BJ (cell line): ENCODE measurements at regions not wholly inside any gene's neighbourhood (a gene's known extent, or its start where the extent isn't known, plus 50 kb on each side); places are given as distances from the start of the nearest gene placed in this dataset.

Experiments
- CTCF ChIA-PET: fragments of 350-600 bp; formaldehyde crosslinking; extraction: SDS; loops from one replicate; lab custom pipeline; 2021; ENCODE audit warnings: antibody characterized with exemption, inconsistent platforms; lab: Yijun Ruan, JAX
- POLR2A ChIA-PET: fragments of 300-600 bp; sonication (Branson Sonifier 250); formaldehyde crosslinking; extraction: SDS; loops from one replicate; lab custom pipeline; 2021; ENCODE audit warnings: antibody characterized with exemption; lab: Charles Lee
- DNase-seq: peaks from one replicate; pipeline ENCODE4 v3.0.0-alpha.2; 2011; ENCODE audit warnings: low read depth
- H3K27me3 ChIP-seq: 2 replicates; pipeline ENCODE4 v1.6.0; 2011; ENCODE audit warnings: low read length; ENCODE audit not compliant: control insufficient read depth, insufficient read depth
- H3K36me3 ChIP-seq: 2 replicates; pipeline ENCODE4 v1.5.1; 2011; ENCODE audit warnings: low read length; ENCODE audit not compliant: control insufficient read depth, insufficient read depth
- H3K4me3 ChIP-seq: 2 replicates; pipeline ENCODE4 v1.5.1; 2011; ENCODE audit warnings: low read depth, mild to moderate bottlenecking, control low read depth, low read length
- TF ChIP-seq, protein P1 (sequence below): IDR thresholded peaks from 2 replicates; pipeline ENCODE4 v1.5.1; 2011; ENCODE audit warnings: low read depth, mild to moderate bottlenecking, control low read depth, inconsistent platforms, low read length, moderate library complexity; ENCODE audit not compliant: insufficient read depth

DNA sequence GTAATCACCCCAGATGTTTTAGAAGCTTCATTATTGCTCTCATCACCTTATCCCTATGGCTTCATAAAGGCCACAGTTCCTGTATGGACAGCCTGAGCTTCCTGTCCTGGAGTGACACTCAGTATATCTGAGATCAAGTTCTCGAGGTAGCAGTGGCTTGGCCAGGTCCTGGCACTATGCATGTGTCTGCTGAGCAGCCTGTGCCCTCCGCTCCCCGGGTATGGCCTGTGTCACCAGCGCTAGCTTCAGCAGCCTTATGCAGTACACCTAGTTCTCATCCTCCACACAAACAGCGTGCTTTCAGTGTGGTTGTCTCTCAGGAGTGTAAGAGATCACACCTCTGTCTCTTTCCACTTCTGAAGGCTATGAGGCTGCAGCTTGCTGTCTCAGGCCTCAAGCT, 514.7 kb downstream of the DIRAS2 start:
- POLR2A ChIA-PET: no interaction called here
- Histone ChIP-seq H3K36me3 (no peaks in the 10 kb centered on the region), H3K27me3 (no peaks in the 10 kb centered on the region), H3K4me3 (no peak overlapping the region)
- no peak for DNase-seq
- CTCF ChIA-PET: interaction anchor here (1.0 kb wide), 1 partner anchor 13 kb away, joined by 3 read pairs; no protein-coding TSS in a partner anchor
- TF ChIP-seq, protein P1, sequence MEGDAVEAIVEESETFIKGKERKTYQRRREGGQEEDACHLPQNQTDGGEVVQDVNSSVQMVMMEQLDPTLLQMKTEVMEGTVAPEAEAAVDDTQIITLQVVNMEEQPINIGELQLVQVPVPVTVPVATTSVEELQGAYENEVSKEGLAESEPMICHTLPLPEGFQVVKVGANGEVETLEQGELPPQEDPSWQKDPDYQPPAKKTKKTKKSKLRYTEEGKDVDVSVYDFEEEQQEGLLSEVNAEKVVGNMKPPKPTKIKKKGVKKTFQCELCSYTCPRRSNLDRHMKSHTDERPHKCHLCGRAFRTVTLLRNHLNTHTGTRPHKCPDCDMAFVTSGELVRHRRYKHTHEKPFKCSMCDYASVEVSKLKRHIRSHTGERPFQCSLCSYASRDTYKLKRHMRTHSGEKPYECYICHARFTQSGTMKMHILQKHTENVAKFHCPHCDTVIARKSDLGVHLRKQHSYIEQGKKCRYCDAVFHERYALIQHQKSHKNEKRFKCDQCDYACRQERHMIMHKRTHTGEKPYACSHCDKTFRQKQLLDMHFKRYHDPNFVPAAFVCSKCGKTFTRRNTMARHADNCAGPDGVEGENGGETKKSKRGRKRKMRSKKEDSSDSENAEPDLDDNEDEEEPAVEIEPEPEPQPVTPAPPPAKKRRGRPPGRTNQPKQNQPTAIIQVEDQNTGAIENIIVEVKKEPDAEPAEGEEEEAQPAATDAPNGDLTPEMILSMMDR: no peak

DNA sequence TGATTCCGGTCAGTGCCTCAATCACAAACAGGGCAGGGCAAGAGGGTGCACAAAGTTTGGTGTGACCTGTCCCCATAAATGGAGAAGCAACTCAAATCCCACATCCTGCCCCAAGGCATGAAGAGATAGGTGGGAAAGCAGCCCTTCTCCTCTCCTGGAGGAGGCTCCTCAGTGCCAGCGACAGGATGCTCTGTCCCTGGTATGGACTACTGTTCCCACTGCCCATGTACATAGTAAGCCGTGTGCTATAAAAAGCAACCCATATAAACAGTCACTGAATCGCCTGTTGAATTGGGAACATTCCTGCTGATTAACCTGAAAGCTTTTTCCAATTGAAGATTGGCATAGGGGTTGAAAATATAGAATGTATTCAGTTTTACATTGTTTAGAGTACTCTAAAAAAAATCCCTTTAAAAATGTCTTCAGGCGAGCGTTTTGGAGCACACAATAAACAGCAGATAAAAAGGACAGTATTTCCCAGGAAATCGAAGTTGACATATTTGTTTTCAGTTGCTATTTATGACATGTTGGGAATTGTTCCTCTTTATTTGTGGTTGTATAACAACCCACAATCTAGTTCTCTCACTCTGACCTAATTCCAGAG, 513.9 kb downstream of the DIRAS2 start:
- Histone ChIP-seq H3K4me3 (no peak overlapping the region), H3K27me3 (no peaks in the 10 kb centered on the region), H3K36me3 (no peaks in the 10 kb centered on the region)
- no peak for DNase-seq
- POLR2A ChIA-PET: no interaction called here
- CTCF ChIA-PET: interaction anchor here (1.0 kb wide), 1 partner anchor 12 kb away, joined by 3 read pairs; no protein-coding TSS in a partner anchor
- TF ChIP-seq, protein P1: no peak

DNA sequence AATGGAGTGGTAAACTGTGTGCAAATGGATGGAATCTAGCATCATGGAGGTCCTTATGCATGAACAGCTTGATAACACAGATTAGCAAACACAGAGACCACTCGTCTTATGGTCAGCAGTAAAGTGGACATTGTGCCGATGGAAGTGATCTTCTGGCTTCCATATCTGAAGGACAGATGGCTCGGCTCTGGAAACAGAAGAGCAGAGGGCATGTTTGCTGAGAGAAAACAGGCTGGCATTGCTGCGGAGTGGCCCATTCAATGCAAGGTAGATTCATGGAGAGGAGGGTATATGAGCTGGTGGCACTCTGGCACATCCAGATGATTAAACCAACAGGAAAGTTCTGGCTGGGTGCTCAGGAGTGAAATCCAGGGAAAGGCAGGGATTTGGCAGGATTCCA, 513.2 kb downstream of the DIRAS2 start:
- DNase-seq: no peak
- ChIA-PET CTCF (no interaction called here), POLR2A (no interaction called here)
- Histone ChIP-seq H3K36me3 (no peaks in the 10 kb centered on the region), H3K27me3 (no peaks in the 10 kb centered on the region), H3K4me3 (no peak overlapping the region)
- TF ChIP-seq, protein P1: no peak

- POLR2A ChIA-PET: no interaction called here
- CTCF ChIA-PET: interaction anchor here (1.4 kb wide), 1 partner anchor 11 kb away, joined by 6 read pairs; no protein-coding TSS in a partner anchor
- no peaks in the 10 kb centered on the region for H3K36me3 ChIP-seq
- no peak overlapping the region for H3K4me3 ChIP-seq
- H3K27me3 ChIP-seq: no peaks in the 10 kb centered on the region
- TF ChIP-seq, protein P1: no peak
- DNase-seq: no peak
Observed at GRCh38 chr9:90131568-90131967, 511.1 kb downstream of the DIRAS2 start.

DNA sequence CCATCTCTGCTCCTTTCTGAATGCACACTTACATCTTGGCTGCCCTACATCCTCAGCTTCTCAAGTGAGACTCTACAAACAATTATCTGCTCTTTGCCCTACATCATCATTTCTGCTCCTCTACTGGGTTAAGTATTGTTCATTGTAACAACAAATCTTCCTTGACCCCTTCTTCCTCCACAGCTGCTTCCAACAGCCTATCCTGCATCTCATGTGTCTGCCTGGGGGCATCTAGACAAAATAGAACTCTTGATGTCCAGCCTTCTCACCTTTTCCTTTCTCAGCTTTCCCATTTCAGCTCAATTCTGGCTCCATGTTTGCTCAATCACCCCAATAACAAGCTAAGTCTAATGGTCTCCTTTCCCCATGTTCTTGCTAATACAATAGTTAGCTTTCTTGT, 509.8 kb downstream of the DIRAS2 start:
- POLR2A ChIA-PET: no interaction called here
- H3K36me3 ChIP-seq: no peaks in the 10 kb centered on the region
- H3K27me3 ChIP-seq: no peaks in the 10 kb centered on the region
- H3K4me3 ChIP-seq: no peak overlapping the region
- no peak for DNase-seq
- TF ChIP-seq, protein P1: no peak
- CTCF ChIA-PET: interaction anchor here (0.5 to 1.4 kb wide), 2 partner anchors 10 to 530 kb away, joined by 3 to 6 read pairs; no protein-coding TSS in a partner anchor
